Activated naive CD8-positive, alpha-beta T cell treated with anti-CD3 and anti-CD28 coated beads, Interleukin-2, amount 50 U/mL, for 16 hours (primary cell): ENCODE measurements at regions not wholly inside any gene's neighbourhood (a gene's known extent, or its start where the extent isn't known, plus 50 kb on each side); places are given as distances from the start of the nearest gene placed in this dataset.

Experiments
- DNase-seq: peaks from one replicate; pipeline ENCODE4 v3.0.0-alpha.2; 2020; ENCODE audit warnings: low read depth, low spot score

- DNase-seq, result no peak
These were observed 69.8 kb downstream of the CD83 start for GRCh38 chr6:14187406-14187805.

GRCh38 chr6:14189074-14189473 lies 71.5 kb downstream of the CD83 start:
- DNase-seq, result no peak

- no peak for DNase-seq
These were observed 72.8 kb downstream of the CD83 start for GRCh38 chr6:14190191-14190928.

- DNase-seq, result no peak
These were observed 73.3 kb downstream of the CD83 start for GRCh38 chr6:14190929-14191224.

GRCh38 chr6:14191761-14192160 lies 74.2 kb downstream of the CD83 start:
- DNase-seq, result no peak

- DNase-seq, result no peak
These were observed 74.7 kb downstream of the CD83 start for GRCh38 chr6:14192216-14192788.

GRCh38 chr6:14193524-14193923 lies 76.0 kb downstream of the CD83 start:
- DNase-seq, result no peak

GRCh38 chr6:14194483-14194882 lies 76.9 kb downstream of the CD83 start:
- no peak for DNase-seq

GRCh38 chr6:14194976-14195375 lies 77.4 kb downstream of the CD83 start:
- no peak for DNase-seq

GRCh38 chr6:14196026-14196425 lies 78.5 kb downstream of the CD83 start:
- no peak for DNase-seq

GRCh38 chr6:14197118-14197517 lies 79.5 kb downstream of the CD83 start:
- DNase-seq, result no peak

- DNase-seq, result no peak
These were observed 82.5 kb downstream of the CD83 start for GRCh38 chr6:14200047-14200446.

GRCh38 chr6:14202947-14203346 lies 85.4 kb downstream of the CD83 start:
- DNase-seq, result no peak

- no peak for DNase-seq
These were observed 88.8 kb downstream of the CD83 start for GRCh38 chr6:14206391-14206790.

- no peak for DNase-seq
These were observed 89.9 kb downstream of the CD83 start for GRCh38 chr6:14207448-14207847.

GRCh38 chr6:14209000-14209399 lies 91.4 kb downstream of the CD83 start:
- no peak for DNase-seq

- no peak for DNase-seq
These were observed 92.5 kb downstream of the CD83 start for GRCh38 chr6:14210077-14210476.

GRCh38 chr6:14210663-14211561 lies 93.3 kb downstream of the CD83 start:
- peak; percentile 73 for DNase-seq

GRCh38 chr6:14211562-14211942 lies 94.0 kb downstream of the CD83 start:
- DNase-seq, result no peak

- no peak for DNase-seq
These were observed 94.4 kb downstream of the CD83 start for GRCh38 chr6:14212020-14212419.

GRCh38 chr6:14212632-14213031 lies 95.1 kb downstream of the CD83 start:
- no peak for DNase-seq

- DNase-seq, result no peak
These were observed 99.5 kb downstream of the CD83 start for GRCh38 chr6:14216946-14217684.
